C4-2B (cell line): ENCODE measurements at regions not wholly inside any gene's neighbourhood (a gene's known extent, or its start where the extent isn't known, plus 50 kb on each side); places are given as distances from the start of the nearest gene placed in this dataset.

ENCODE experiments used
- ZFX ChIP-seq: fragments of 450-650 bp; IDR thresholded peaks from 2 replicates; pipeline ENCODE4 v1.6.1; 2017
- TF ChIP-seq, protein P1 (sequence below): fragments of 450-650 bp; conservative IDR thresholded peaks from 2 replicates; pipeline ENCODE4 v1.5.1; 2017; ENCODE audit warnings: mild to moderate bottlenecking

DNA sequence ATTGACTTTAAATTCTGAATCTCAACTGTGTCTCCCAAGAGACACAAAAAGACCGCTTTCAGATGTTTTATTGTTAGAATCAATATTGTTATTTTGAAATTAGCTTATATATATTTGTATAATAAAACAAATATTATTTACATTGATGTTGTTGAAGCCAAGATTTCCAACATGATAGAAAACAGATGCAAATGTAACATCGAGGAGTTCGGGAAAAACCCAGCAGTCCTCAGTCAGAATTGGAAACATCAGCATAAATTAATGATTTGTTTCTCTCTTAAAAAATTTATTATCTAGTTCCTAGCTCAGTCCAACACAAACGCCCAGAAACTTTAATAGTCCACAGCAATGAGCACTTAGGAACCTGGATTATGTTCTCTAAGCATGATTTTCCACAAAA is 1330.4 kb downstream of the TBC1D22A start:
- TF ChIP-seq, protein P1, sequence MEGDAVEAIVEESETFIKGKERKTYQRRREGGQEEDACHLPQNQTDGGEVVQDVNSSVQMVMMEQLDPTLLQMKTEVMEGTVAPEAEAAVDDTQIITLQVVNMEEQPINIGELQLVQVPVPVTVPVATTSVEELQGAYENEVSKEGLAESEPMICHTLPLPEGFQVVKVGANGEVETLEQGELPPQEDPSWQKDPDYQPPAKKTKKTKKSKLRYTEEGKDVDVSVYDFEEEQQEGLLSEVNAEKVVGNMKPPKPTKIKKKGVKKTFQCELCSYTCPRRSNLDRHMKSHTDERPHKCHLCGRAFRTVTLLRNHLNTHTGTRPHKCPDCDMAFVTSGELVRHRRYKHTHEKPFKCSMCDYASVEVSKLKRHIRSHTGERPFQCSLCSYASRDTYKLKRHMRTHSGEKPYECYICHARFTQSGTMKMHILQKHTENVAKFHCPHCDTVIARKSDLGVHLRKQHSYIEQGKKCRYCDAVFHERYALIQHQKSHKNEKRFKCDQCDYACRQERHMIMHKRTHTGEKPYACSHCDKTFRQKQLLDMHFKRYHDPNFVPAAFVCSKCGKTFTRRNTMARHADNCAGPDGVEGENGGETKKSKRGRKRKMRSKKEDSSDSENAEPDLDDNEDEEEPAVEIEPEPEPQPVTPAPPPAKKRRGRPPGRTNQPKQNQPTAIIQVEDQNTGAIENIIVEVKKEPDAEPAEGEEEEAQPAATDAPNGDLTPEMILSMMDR = no peak
- TF ChIP-seq ZFX = no peak
